ACC112 (cell line): ENCODE measurements at regions not wholly inside any gene's neighbourhood (a gene's known extent, or its start where the extent isn't known, plus 50 kb on each side); places are given as distances from the start of the nearest gene placed in this dataset.

Source experiments
- H2AFZ ChIP-seq: fragments of 200-600 bp; sonication (generic); one replicate; pipeline ENCODE4 v1.6.0; 2017; ENCODE audit warnings: antibody characterized with exemption, low read length; ENCODE audit not compliant: unreplicated experiment
- H3K27ac ChIP-seq: fragments of 200-600 bp; sonication (generic); 2 replicates; pipeline ENCODE4 v1.5.1; 2014; ENCODE audit warnings: low read depth, mild to moderate bottlenecking, antibody characterized with exemption, low read length, moderate library complexity
- H3K27me3 ChIP-seq: fragments of 200-600 bp; sonication (generic); 2 replicates; pipeline ENCODE4 v1.6.1; 2014; ENCODE audit warnings: mild to moderate bottlenecking, antibody characterized with exemption, low read length, moderate library complexity, mixed read lengths; ENCODE audit not compliant: insufficient read depth
- H3K36me3 ChIP-seq: fragments of 200-600 bp; sonication (generic); 2 replicates; pipeline ENCODE4 v1.6.1; 2016; ENCODE audit warnings: mild to moderate bottlenecking, antibody characterized with exemption, low read length, moderate library complexity, mixed read lengths; ENCODE audit not compliant: insufficient read depth
- H3K4me1 ChIP-seq: fragments of 200-600 bp; sonication (generic); one replicate; pipeline ENCODE4 v1.6.1; 2016; ENCODE audit warnings: low read length, mixed read lengths; ENCODE audit not compliant: insufficient read depth, unreplicated experiment, control insufficient read depth
- H3K4me3 ChIP-seq: fragments of 200-600 bp; sonication (generic); 2 replicates; pipeline ENCODE4 v1.5.1; 2014; ENCODE audit warnings: mild to moderate bottlenecking, low read depth, low read length
- H3K79me2 ChIP-seq: fragments of 200-600 bp; sonication (generic); one replicate; pipeline ENCODE4 v1.6.0; 2016; ENCODE audit warnings: low read length; ENCODE audit not compliant: control insufficient read depth, unreplicated experiment, insufficient read depth

DNA sequence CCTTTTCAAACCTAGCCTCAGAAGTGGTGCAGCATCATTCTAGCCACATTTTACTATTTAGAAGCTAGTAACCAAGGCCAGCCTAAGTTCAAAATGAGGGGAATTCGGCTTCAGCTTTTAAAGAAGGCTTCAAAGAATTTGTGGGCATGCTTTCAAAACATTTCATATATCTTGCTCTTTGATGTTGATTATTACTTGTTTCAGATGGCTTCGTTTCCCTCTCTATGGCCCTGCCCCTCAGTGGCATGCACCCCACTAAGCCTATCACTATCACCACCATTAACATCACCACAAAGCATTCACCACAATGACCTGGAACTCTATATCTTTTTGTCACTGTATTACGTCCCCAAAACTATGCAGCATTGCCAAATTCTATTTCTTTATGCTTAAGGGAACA lies 51.2 kb upstream of the FAM47B start:
- H3K4me1 ChIP-seq, result no peaks in the 10 kb centered on the region
- no peak overlapping the region for H3K27ac ChIP-seq
- H3K79me2 ChIP-seq, result no peaks in the 10 kb centered on the region
- H3K4me3 ChIP-seq, result no peak overlapping the region
- no peaks in the 10 kb centered on the region for H3K27me3 ChIP-seq
- H2AFZ ChIP-seq, result no peak overlapping the region
- no peaks in the 10 kb centered on the region for H3K36me3 ChIP-seq
